IMR-90 (cell line): ENCODE measurements at regions not wholly inside any gene's neighbourhood (a gene's known extent, or its start where the extent isn't known, plus 50 kb on each side); places are given as distances from the start of the nearest gene placed in this dataset.

Experiments used
- ATAC-seq: fragments of 200-7000 bp; cut with Tn5 transposase; 2 replicates; pipeline ENCODE4 v1.9.1; 2020; ENCODE audit warnings: low read depth, mild to moderate bottlenecking, moderate library complexity
- BruUV-seq: library from RNA; stranded (reverse); fragments of 400-500 nt; replicated peaks from 2 replicates; lab custom pipeline; 2021; lab: Mats Ljungman, UMichigan
- CTCF ChIA-PET: fragments of 300-600 bp; formaldehyde crosslinking; extraction: SDS; loops from one replicate; lab custom pipeline; 2021; ENCODE audit warnings: antibody characterized with exemption; lab: Yijun Ruan, JAX
- POLR2A ChIA-PET: fragments of 300-600 bp; sonication (Branson Sonifier 250); formaldehyde crosslinking; loops from one replicate; lab custom pipeline; 2022; ENCODE audit warnings: antibody characterized with exemption; ENCODE audit not compliant: unreplicated experiment; lab: Charles Lee
- DNase-seq: peaks from one replicate; pipeline ENCODE4 v3.0.0; 2013
- H2AFZ ChIP-seq: replicated peaks from 2 replicates; pipeline ENCODE3; 2013; ENCODE audit warnings: low read length, mild to moderate bottlenecking; ENCODE audit not compliant: poor library complexity
- H2AK5ac ChIP-seq: 2 replicates; pipeline ENCODE4 v1.6.1; 2013; ENCODE audit warnings: low read depth, low read length, inconsistent platforms
- H2AK9ac ChIP-seq: replicated peaks from 2 replicates; pipeline ENCODE3; 2013; ENCODE audit warnings: mild to moderate bottlenecking, low read depth, low read length, moderate library complexity; ENCODE audit not compliant: poor library complexity
- H2BK120ac ChIP-seq: 2 replicates; pipeline ENCODE4 v1.6.1; 2013; ENCODE audit warnings: low read depth, low read length, inconsistent platforms
- H2BK15ac ChIP-seq: 3 replicates; pipeline ENCODE4 v1.6.1; 2013; ENCODE audit warnings: low read depth, low read length, inconsistent platforms
- H2BK20ac ChIP-seq: 2 replicates; pipeline ENCODE4 v1.6.1; 2013; ENCODE audit warnings: low read depth, mild to moderate bottlenecking, inconsistent platforms, low read length, moderate library complexity
- H2BK5ac ChIP-seq: 2 replicates; pipeline ENCODE4 v1.6.1; 2013; ENCODE audit warnings: mild to moderate bottlenecking, low read depth, low read length, inconsistent platforms; ENCODE audit not compliant: poor library complexity, severe bottlenecking
- H3K14ac ChIP-seq: replicated peaks from 2 replicates; pipeline ENCODE4 v1.6.1; 2013; ENCODE audit warnings: low read depth, low read length, inconsistent platforms
- H3K18ac ChIP-seq: 2 replicates; pipeline ENCODE4 v1.6.1; 2013; ENCODE audit warnings: low read depth, low read length, control low read depth
- H3K23ac ChIP-seq: 2 replicates; pipeline ENCODE4 v1.6.1; 2013; ENCODE audit warnings: low read depth, low read length, inconsistent platforms
- H3K27ac ChIP-seq: 2 replicates; pipeline ENCODE4 v1.5.1; 2013; ENCODE audit warnings: mild to moderate bottlenecking, control low read depth, low read length; ENCODE audit not compliant: insufficient read depth
- H3K27me3 ChIP-seq: 2 replicates; pipeline ENCODE4 v1.6.1; 2013; ENCODE audit warnings: low read length; ENCODE audit not compliant: control insufficient read depth, insufficient read depth
- H3K36me3 ChIP-seq: 2 replicates; pipeline ENCODE4 v1.6.1; 2013; ENCODE audit warnings: low read length, mixed read lengths; ENCODE audit not compliant: control insufficient read depth, insufficient read depth
- H3K4ac ChIP-seq: 2 replicates; pipeline ENCODE4 v1.6.1; 2013; ENCODE audit warnings: low read depth, low read length, inconsistent platforms
- H3K4me1 ChIP-seq: 2 replicates; pipeline ENCODE4 v1.6.1; 2013; ENCODE audit warnings: low read length, mixed read lengths; ENCODE audit not compliant: control insufficient read depth, insufficient read depth
- H3K4me2 ChIP-seq: 2 replicates; pipeline ENCODE4 v1.6.1; 2013; ENCODE audit warnings: low read depth, mild to moderate bottlenecking, control low read depth, low read length, moderate library complexity
- H3K4me3 ChIP-seq: 2 replicates; pipeline ENCODE4 v1.5.1; 2013; ENCODE audit warnings: low read depth, mild to moderate bottlenecking, control low read depth, low read length, moderate library complexity; ENCODE audit not compliant: insufficient read depth
- H3K56ac ChIP-seq: 2 replicates; pipeline ENCODE4 v1.6.1; 2013; ENCODE audit warnings: low read length, inconsistent platforms; ENCODE audit not compliant: insufficient read depth; ENCODE audit errors: extremely low read depth
- H3K79me1 ChIP-seq, 2 experiments: 2 replicates each; pipeline ENCODE4 v1.6.1; 2013; ENCODE audit warnings: low read length in 2 of 2, inconsistent platforms in 1 of 2, low read depth in 1 of 2
- H3K9ac ChIP-seq: 2 replicates; pipeline ENCODE4 v1.6.1; 2013; ENCODE audit warnings: low read depth, low read length, control low read depth
- H3K9me1 ChIP-seq: 2 replicates; pipeline ENCODE4 v1.6.1; 2013; ENCODE audit warnings: low read length, inconsistent platforms; ENCODE audit not compliant: insufficient read depth
- H3K9me3 ChIP-seq: 2 replicates; pipeline ENCODE4 v1.6.1; 2013; ENCODE audit warnings: low read length; ENCODE audit not compliant: control insufficient read depth, insufficient read depth
- H4K20me1 ChIP-seq: 2 replicates; pipeline ENCODE4 v1.6.1; 2013; ENCODE audit warnings: low read length, inconsistent platforms; ENCODE audit not compliant: insufficient read depth
- H4K5ac ChIP-seq: 2 replicates; pipeline ENCODE4 v1.6.1; 2013; ENCODE audit warnings: mild to moderate bottlenecking, low read depth, low read length, control low read depth
- H4K8ac ChIP-seq, 2 experiments: 2 replicates each; pipeline ENCODE4 v1.6.1; 2013; ENCODE audit warnings: low read depth in 2 of 2, low read length in 2 of 2, control low read depth in 1 of 2, inconsistent platforms in 1 of 2
- H4K91ac ChIP-seq: 2 replicates; pipeline ENCODE4 v1.6.1; 2013; ENCODE audit warnings: low read depth, low read length, inconsistent platforms; ENCODE audit not compliant: insufficient read depth
- CEBPB ChIP-seq: IDR thresholded peaks from 2 replicates; pipeline ENCODE4 v1.6.1; 2012; ENCODE audit warnings: low read depth, low read length, improper control_type of control experiment
- CHD1 ChIP-seq: IDR thresholded peaks from 2 replicates; pipeline ENCODE4 v1.6.1; 2012; ENCODE audit warnings: low read depth, low read length, improper control_type of control experiment
- ELK1 ChIP-seq: fragments of 150-350 bp; IDR thresholded peaks from 2 replicates; pipeline ENCODE4 v1.6.1; 2016; ENCODE audit warnings: low read depth, mild to moderate bottlenecking, low read length, moderate library complexity, borderline replicate concordance
- MAFK ChIP-seq: IDR thresholded peaks from 2 replicates; pipeline ENCODE4 v1.6.1; 2012; ENCODE audit warnings: low read depth, low read length, improper control_type of control experiment
- MXI1 ChIP-seq: IDR thresholded peaks from 2 replicates; pipeline ENCODE4 v1.6.1; 2012; ENCODE audit warnings: low read depth, mild to moderate bottlenecking, low read length, moderate library complexity, borderline replicate concordance
- RCOR1 ChIP-seq: IDR thresholded peaks from 2 replicates; pipeline ENCODE4 v1.6.1; 2012; ENCODE audit warnings: mild to moderate bottlenecking, low read length, improper control_type of control experiment; ENCODE audit not compliant: insufficient replicate concordance
- RFX5 ChIP-seq: IDR thresholded peaks from 2 replicates; pipeline ENCODE4 v1.8.0; 2012; ENCODE audit warnings: low read depth, mild to moderate bottlenecking, low read length, moderate library complexity
- USF2 ChIP-seq: fragments of 150-350 bp; IDR thresholded peaks from 2 replicates; pipeline ENCODE4 v1.6.1; 2017; ENCODE audit warnings: mild to moderate bottlenecking, antibody characterized with exemption, low read length, low read depth
- dilution Hi-C: fragments of 300-500 bp; cut with HindIII; formaldehyde crosslinking; loops from one replicate; pipeline ENCODE4 v1.14.3; 2018; ENCODE audit warnings: low sequenced_read_pairs; ENCODE audit not compliant: unreplicated experiment
- in situ Hi-C: fragments of 300-500 bp; cut with MboI; formaldehyde crosslinking; loops from 3 replicates; pipeline ENCODE4 v1.14.3; 2019; ENCODE audit warnings: low sequenced_read_pairs, inconsistent platforms, mixed read lengths
- intact Hi-C: fragments of 100-400 bp; cut with micrococcal nuclease; formaldehyde crosslinking; loops from 2 replicates; pipeline ENCODE4 v1.10.0; 2022

GRCh38 chr1:238619652-238620051 is 728.9 kb upstream of the ZP4 start:
- TF ChIP-seq RCOR1 (no peak), USF2 (no peak), MXI1 (no peak), RFX5 (no peak), MAFK (no peak), ELK1 (no peak), CHD1 (no peak), CEBPB (no peak)
- no TSS peak for BruUV-seq
- intact Hi-C loops (no loop called here), dilution Hi-C loops (no loop called here), in situ Hi-C loops (no loop called here)
- H3K79me1 ChIP-seq = no peaks in the 10 kb centered on the region
- ChIA-PET CTCF (no interaction called here), POLR2A (no interaction called here)
- H4K91ac ChIP-seq = no peak overlapping the region
- no peak for DNase-seq
- H4K20me1 ChIP-seq = no peaks in the 10 kb centered on the region
- H4K5ac ChIP-seq = no peak overlapping the region
- no peak for ATAC-seq
- H2AK5ac ChIP-seq = no peak overlapping the region
- H3K4ac ChIP-seq = no peak overlapping the region
- no peak overlapping the region for H2AK9ac ChIP-seq
- no peak overlapping the region for H3K27ac ChIP-seq
- H2BK15ac ChIP-seq = no peak overlapping the region
- no peak overlapping the region for H3K9ac ChIP-seq
- H4K8ac ChIP-seq = no peak overlapping the region
- H3K9me1 ChIP-seq = no peaks in the 10 kb centered on the region
- no peak overlapping the region for H2BK5ac ChIP-seq
- H3K14ac ChIP-seq = no peak overlapping the region
- no peaks in the 10 kb centered on the region for H3K9me3 ChIP-seq
- no peaks in the 10 kb centered on the region for H3K4me1 ChIP-seq
- no peak overlapping the region for H3K4me2 ChIP-seq
- H2BK120ac ChIP-seq = no peak overlapping the region
- H3K23ac ChIP-seq = no peak overlapping the region
- no peak overlapping the region for H3K18ac ChIP-seq
- no peak overlapping the region for H3K56ac ChIP-seq
- H3K36me3 ChIP-seq = no peaks in the 10 kb centered on the region
- no peak overlapping the region for H2AFZ ChIP-seq
- H3K27me3 ChIP-seq = no peaks in the 10 kb centered on the region
- no peak overlapping the region for H3K4me3 ChIP-seq
- H2BK20ac ChIP-seq = no peak overlapping the region
